Activated CD4-positive, alpha-beta T cell treated with anti-CD3 and anti-CD28 coated beads, Interleukin-2, amount 50 U/mL, for 1 hour (primary cell): ENCODE measurements at regions not wholly inside any gene's neighbourhood (a gene's known extent, or its start where the extent isn't known, plus 50 kb on each side); places are given as distances from the start of the nearest gene placed in this dataset.
A peak's percentile ranks its signal among the peaks of the same experiment; 100 is the strongest.
"Not testable (repeated sequence)": the region's sequence is repeated elsewhere in the genome, so short reads cannot be mapped to it uniquely, and the experiment has no call there.

Experiments
- DNase-seq: peaks from one replicate; pipeline ENCODE4 v3.0.0-alpha.2; 2020

GRCh38 chr6:4224067-4224978 lies 88.9 kb upstream of the ECI2 start:
- DNase-seq, result no peak

GRCh38 chr6:4220558-4220957 lies 85.2 kb upstream of the ECI2 start:
- DNase-seq, result no peak

- not testable (repeated sequence) for DNase-seq
Measured at GRCh38 chr6:4218619-4219317, 83.4 kb upstream of the ECI2 start.

- DNase-seq, result no peak
Measured at GRCh38 chr6:4212588-4212987, 77.2 kb upstream of the ECI2 start.

GRCh38 chr6:4210629-4211419 lies 75.4 kb upstream of the ECI2 start:
- peak; percentile 52 for DNase-seq

GRCh38 chr6:4209196-4209595 lies 73.8 kb upstream of the ECI2 start:
- no peak for DNase-seq

- no peak for DNase-seq
Measured at GRCh38 chr6:4208158-4208557, 72.8 kb upstream of the ECI2 start.

GRCh38 chr6:4203642-4204417 lies 68.5 kb upstream of the ECI2 start:
- DNase-seq, result not testable (repeated sequence)

- no peak for DNase-seq
Measured at GRCh38 chr6:4192627-4193026, 57.3 kb upstream of the ECI2 start.

GRCh38 chr6:4192173-4192572 lies 56.8 kb upstream of the ECI2 start:
- DNase-seq, result no peak

- DNase-seq, result no peak
Measured at GRCh38 chr6:4191271-4191721, 55.9 kb upstream of the ECI2 start.

- no peak for DNase-seq
Measured at GRCh38 chr6:4189249-4189648, 53.9 kb upstream of the ECI2 start.

GRCh38 chr6:4188801-4189200 lies 53.4 kb upstream of the ECI2 start:
- DNase-seq, result no peak

- DNase-seq, result no peak
Measured at GRCh38 chr6:4187480-4187879, 52.1 kb upstream of the ECI2 start.

GRCh38 chr6:4186385-4186784 lies 51.0 kb upstream of the ECI2 start:
- no peak for DNase-seq

GRCh38 chr6:4185846-4186245 lies 50.5 kb upstream of the ECI2 start:
- no peak for DNase-seq

GRCh38 chr6:4185419-4185818 lies 50.0 kb upstream of the ECI2 start:
- DNase-seq, result no peak
